Lower lobe of right lung (tissue), 2 donors: ENCODE measurements at regions not wholly inside any gene's neighbourhood (a gene's known extent, or its start where the extent isn't known, plus 50 kb on each side); places are given as distances from the start of the nearest gene placed in this dataset.

ENCODE experiments used
- ATAC-seq, 2 donors: fragments of 200-7000 bp; cut with Tn5 transposase; one replicate each; pipeline ENCODE4 v1.9.1; 2020 to 2022; ENCODE audit warnings: mild to moderate bottlenecking in 2 of 2, moderate library complexity in 2 of 2
- DNase-seq: peaks from one replicate; pipeline ENCODE4 v3.0.0-alpha.2; 2020
- H3K27ac ChIP-seq: fragments of 200-600 bp; one replicate; pipeline ENCODE4 v1.8.0; 2022
- H3K27me3 ChIP-seq: fragments of 200-600 bp; one replicate; pipeline ENCODE4 v1.8.0; 2022; ENCODE audit warnings: low read depth
- H3K36me3 ChIP-seq: fragments of 200-600 bp; one replicate; pipeline ENCODE4 v1.8.0; 2022; ENCODE audit warnings: mild to moderate bottlenecking
- H3K4me1 ChIP-seq: fragments of 200-600 bp; one replicate; pipeline ENCODE4 v1.8.0; 2022
- H3K4me3 ChIP-seq: fragments of 200-600 bp; one replicate; pipeline ENCODE4 v1.8.0; 2022; ENCODE audit warnings: mild to moderate bottlenecking
- H3K9me3 ChIP-seq: fragments of 200-600 bp; one replicate; pipeline ENCODE4 v1.8.0; 2022
- intact Hi-C: fragments of 100-400 bp; cut with DNase I; formaldehyde crosslinking; loops from one replicate; pipeline ENCODE4 v1.11.0; 2022
- TF ChIP-seq, protein P1 (sequence below): fragments of 200-600 bp; IDR thresholded peaks from one replicate; pipeline ENCODE4 v1.8.0; 2022; ENCODE audit warnings: antibody characterized with exemption, mild to moderate bottlenecking
- donor health status: DM: no; HTN: yes; CAD: no; lungs with severe emphysema.

DNA sequence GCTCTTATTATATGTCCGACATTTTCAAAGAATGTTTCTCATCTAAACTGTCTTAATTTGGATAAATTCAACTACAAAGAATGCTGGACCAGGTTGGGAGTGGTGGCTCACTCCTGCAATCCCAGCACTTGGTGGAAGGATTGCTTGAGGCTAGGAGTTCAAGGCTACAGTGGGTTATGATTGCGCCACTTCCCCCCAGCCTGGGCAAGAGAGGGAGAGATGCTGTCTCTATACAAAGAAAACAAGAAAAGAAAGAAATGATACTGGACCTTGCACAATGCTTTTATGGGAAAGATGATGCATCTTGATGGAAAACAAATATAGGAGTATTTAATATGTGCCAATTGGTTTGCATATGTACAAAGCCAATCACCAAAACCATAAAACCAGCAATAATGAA is 296.7 kb downstream of the LPIN1 start:
- H3K9me3 ChIP-seq, result no peaks in the 10 kb centered on the region
- no peak for DNase-seq
- no peaks in the 10 kb centered on the region for H3K27me3 ChIP-seq
- no peaks in the 10 kb centered on the region for H3K36me3 ChIP-seq
- no peak for ATAC-seq
- no peak overlapping the region for H3K4me3 ChIP-seq
- no peak overlapping the region for H3K27ac ChIP-seq
- intact Hi-C loops, result no loop called here
- TF ChIP-seq, protein P1, sequence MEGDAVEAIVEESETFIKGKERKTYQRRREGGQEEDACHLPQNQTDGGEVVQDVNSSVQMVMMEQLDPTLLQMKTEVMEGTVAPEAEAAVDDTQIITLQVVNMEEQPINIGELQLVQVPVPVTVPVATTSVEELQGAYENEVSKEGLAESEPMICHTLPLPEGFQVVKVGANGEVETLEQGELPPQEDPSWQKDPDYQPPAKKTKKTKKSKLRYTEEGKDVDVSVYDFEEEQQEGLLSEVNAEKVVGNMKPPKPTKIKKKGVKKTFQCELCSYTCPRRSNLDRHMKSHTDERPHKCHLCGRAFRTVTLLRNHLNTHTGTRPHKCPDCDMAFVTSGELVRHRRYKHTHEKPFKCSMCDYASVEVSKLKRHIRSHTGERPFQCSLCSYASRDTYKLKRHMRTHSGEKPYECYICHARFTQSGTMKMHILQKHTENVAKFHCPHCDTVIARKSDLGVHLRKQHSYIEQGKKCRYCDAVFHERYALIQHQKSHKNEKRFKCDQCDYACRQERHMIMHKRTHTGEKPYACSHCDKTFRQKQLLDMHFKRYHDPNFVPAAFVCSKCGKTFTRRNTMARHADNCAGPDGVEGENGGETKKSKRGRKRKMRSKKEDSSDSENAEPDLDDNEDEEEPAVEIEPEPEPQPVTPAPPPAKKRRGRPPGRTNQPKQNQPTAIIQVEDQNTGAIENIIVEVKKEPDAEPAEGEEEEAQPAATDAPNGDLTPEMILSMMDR, result no peak
- H3K4me1 ChIP-seq, result no peaks in the 10 kb centered on the region

DNA sequence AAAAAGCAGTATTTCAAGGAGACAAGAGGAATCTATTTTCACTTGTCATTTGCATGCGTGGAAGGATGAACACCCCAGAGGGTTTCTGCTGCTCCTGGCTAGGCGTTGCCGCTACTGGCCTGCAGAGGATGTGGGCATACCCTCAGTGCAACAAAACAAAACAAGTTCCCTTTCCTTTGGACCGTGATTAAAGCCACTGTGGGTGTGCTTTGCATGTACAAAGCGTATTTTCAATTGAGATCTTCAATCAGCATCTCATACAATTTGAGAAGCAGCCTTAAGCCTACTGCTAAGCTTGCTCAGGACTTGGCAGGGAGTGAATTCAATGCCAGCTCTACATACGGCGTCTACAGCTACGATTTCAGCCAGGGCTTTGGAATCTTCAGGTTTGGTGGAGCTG is 298.4 kb downstream of the LPIN1 start:
- DNase-seq (no peak), ATAC-seq (no peak)
- TF ChIP-seq, protein P1, result no peak
- Histone ChIP-seq H3K9me3 (no peaks in the 10 kb centered on the region), H3K4me3 (no peak overlapping the region), H3K27ac (no peak overlapping the region), H3K27me3 (no peaks in the 10 kb centered on the region), H3K36me3 (no peaks in the 10 kb centered on the region), H3K4me1 (no peaks in the 10 kb centered on the region)
- intact Hi-C loops, result no loop called here

DNA sequence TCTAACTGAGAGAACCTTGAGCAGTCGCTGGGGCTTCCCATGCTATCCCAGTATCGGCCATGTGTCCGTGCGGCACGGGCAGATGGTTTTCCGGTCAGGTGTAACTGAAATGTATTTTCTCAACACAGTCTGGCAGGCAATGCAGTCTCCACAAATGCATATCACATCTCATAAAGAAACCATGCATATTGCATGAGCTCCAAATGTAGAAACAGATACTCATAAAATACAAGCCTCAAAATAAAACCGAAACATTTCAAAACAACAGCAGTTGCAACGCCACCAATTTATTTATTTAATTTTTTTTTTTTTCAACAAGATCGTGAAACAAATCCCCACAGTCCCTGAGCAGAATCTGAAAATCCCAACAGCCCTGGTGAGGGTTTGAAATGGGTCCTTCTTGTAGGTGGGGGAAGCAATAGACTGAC is 299.4 kb downstream of the LPIN1 start:
- ATAC-seq (no peak), DNase-seq (no peak)
- Histone ChIP-seq H3K36me3 (no peaks in the 10 kb centered on the region), H3K27me3 (no peaks in the 10 kb centered on the region), H3K4me1 (no peaks in the 10 kb centered on the region), H3K9me3 (no peaks in the 10 kb centered on the region), H3K4me3 (no peak overlapping the region), H3K27ac (no peak overlapping the region)
- TF ChIP-seq, protein P1, result no peak
- intact Hi-C loops, result no loop called here

DNA sequence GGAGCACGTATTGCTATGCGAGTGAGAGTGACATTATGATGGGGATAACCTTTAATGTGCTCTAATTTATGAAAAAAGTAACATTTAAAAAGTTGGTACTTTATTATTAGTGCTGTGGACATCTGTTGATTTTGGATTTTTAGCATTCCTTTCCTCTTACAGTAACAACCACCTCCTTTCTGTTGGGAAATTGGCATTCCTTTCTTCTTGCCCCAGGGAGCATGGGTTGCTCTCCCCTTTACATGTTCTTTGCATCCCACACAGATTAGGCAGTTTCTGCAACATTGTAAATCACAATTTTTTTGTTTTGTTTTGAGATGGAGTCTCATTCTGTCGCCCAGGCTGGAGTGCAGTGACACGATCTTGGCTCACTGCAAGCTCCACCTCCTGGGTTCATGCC is 300.2 kb downstream of the LPIN1 start:
- no peaks in the 10 kb centered on the region for H3K9me3 ChIP-seq
- intact Hi-C loops, result no loop called here
- TF ChIP-seq, protein P1, result no peak
- no peaks in the 10 kb centered on the region for H3K4me1 ChIP-seq
- no peak overlapping the region for H3K4me3 ChIP-seq
- ATAC-seq, result no peak
- H3K36me3 ChIP-seq, result no peaks in the 10 kb centered on the region
- no peaks in the 10 kb centered on the region for H3K27me3 ChIP-seq
- DNase-seq, result no peak
- H3K27ac ChIP-seq, result no peak overlapping the region

DNA sequence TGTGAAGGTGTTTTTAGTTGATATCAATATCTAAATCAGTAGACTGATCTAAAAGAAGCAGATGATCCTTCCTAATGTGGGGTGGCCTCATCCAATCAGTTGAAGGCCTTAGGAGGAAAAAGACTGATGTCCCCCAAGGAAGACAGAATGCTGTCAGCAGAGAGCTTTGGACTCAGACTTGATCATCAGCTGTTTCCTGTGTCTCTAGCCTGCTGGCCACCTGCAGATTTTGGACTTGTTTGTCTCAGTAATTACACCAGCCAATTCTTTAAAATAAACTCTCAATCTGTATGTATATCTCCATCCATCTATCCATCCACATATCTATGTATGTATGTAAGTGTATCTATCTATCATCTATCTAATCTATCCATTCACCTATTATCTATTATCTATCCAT is 301.3 kb downstream of the LPIN1 start:
- H3K4me3 ChIP-seq, result no peak overlapping the region
- ATAC-seq (no peak), DNase-seq (no peak)
- intact Hi-C loops, result no loop called here
- H3K9me3 ChIP-seq, result no peaks in the 10 kb centered on the region
- no peaks in the 10 kb centered on the region for H3K27me3 ChIP-seq
- TF ChIP-seq, protein P1, result no peak
- no peaks in the 10 kb centered on the region for H3K36me3 ChIP-seq
- H3K4me1 ChIP-seq, result no peaks in the 10 kb centered on the region
- H3K27ac ChIP-seq, result no peak overlapping the region

DNA sequence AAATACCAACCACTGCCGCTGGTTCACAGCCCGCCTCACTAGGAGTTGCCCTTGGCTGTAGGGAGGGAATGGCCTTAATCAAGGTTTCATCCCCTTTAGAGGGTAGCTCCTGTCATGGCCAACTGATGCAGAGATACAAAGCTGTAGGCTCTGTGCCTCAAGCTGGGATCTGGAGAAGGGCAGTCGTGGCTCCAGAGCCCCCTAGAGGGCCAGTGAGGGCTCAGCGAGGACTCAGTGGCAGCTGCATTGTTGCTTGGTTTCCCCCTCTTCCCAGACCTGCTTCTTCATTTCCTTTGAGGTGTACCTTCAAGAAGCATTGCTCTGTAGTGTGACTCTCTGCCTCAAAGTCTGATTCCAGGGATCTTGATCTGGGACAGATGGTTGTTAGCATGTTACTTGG is 302.1 kb downstream of the LPIN1 start:
- no peaks in the 10 kb centered on the region for H3K36me3 ChIP-seq
- H3K4me1 ChIP-seq, result no peaks in the 10 kb centered on the region
- no peaks in the 10 kb centered on the region for H3K27me3 ChIP-seq
- ATAC-seq, result no peak
- no peaks in the 10 kb centered on the region for H3K9me3 ChIP-seq
- TF ChIP-seq, protein P1, result no peak
- no peak overlapping the region for H3K4me3 ChIP-seq
- intact Hi-C loops, result no loop called here
- no peak overlapping the region for H3K27ac ChIP-seq
- no peak for DNase-seq
